Muscle of back (tissue), 3 donors: ENCODE measurements at regions not wholly inside any gene's neighbourhood (a gene's known extent, or its start where the extent isn't known, plus 50 kb on each side); places are given as distances from the start of the nearest gene placed in this dataset.
"Not testable (repeated sequence)": the region's sequence is repeated elsewhere in the genome, so short reads cannot be mapped to it uniquely, and the experiment has no call there.

ENCODE experiments used
- DNase-seq, 3 donors: peaks; one replicate each; pipeline versions ENCODE4 v3.0.0 to v3.0.0-alpha.2; 2013

- no peak for DNase-seq
Observed at GRCh38 chr4:57418133-57418532, 307.9 kb upstream of the IGFBP7 start.

DNA sequence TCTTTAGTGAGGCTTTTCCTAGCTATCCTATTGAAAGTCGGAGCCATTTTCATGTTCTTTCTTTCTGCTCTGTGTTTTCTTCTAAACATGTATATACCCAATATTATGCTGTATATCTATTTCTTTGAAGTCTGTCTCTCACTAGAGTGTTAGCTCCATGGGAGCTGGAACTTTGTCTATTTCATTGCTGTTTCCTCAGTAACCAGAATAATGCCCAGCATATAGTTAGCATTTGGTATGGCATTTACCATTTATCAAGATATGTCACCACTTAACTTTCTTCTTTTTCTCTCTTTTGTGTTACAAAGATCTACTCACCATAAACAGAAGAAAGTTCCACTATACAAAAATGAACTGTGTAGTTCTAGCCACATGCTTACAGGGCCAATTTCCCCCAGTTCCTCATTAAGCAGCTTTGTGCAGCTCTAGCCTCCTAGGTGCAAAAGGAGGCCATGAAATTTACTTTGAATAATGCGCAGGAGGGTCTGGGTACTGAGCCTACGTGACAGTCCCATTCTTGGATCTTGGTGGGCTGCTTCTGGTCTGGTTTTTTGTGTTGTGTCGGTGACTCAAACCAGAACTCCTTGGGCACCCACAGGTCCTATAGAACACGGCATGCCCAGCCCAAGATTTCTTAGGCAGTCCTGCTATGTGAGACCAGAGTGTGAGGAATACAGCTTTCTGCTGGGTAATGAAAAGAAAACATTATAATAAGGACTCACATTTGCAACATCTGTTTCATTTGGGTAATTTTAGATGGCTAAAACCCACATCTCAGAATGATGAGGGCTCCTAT lies 302.3 kb upstream of the IGFBP7 start:
- DNase-seq = no peak

GRCh38 chr4:57410331-57411052 lies 300.3 kb upstream of the IGFBP7 start:
- DNase-seq = peak in 1 of 3 donors; percentile 26

DNA sequence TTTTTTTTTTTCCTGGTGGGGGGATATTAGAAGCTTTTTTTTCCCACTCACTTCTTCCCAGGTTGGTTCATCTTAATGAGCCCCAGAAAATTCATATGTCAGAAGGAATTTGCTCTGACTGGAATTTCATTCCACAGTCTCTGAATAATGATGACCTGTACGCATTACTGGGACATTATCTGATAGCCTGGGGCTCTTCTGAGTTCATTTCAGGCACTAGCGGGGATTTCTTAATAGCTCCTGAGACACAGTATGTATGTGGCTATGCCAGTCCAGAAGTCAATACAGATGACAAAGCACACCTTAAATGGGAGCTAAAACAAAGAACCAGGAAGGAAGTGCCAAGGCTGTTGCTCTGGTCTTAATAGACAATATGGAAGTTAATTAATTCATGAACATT lies 295.2 kb upstream of the IGFBP7 start:
- no peak for DNase-seq

DNA sequence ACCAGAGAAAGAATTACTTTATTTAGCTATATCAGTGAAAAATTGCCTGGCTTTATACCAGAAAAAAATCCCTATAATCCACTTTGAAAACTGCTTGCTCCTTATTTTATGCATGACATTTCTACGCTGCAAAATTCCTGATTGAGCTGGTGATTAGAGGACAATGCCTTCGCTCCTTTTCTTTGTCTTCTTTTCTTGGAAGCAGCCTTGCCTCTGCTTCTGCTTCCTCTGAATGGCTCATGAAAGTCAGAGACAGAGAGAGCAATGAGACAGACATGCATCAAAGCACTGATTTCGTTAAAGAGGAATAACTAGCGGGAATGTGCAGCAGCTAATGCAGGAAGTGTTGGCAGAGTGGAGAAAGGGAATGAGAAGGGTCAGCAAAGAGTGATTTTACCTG lies 294.3 kb upstream of the IGFBP7 start:
- DNase-seq = no peak

DNA sequence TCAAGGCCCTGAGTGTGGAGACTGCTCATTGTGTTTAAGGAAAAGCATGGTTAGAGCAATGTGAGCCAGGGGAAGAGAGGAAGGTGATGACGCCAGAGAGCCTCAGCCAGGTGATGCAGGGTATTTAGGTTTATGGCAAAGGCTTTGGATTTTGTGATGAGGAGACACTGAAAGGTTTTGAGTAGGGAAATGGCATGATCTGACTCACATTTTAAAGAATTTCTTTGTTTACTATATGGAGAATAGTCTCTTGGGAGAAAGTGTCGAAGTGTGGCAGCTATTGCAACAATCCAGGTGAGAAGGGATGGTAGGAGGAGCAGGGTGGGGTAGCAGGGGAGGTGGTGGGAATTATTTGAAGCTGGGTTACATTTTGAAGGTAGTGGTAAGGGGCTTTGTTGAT lies 293.4 kb upstream of the IGFBP7 start:
- DNase-seq = no peak

- DNase-seq = no peak
Observed at GRCh38 chr4:57401586-57401985, 291.4 kb upstream of the IGFBP7 start.

DNA sequence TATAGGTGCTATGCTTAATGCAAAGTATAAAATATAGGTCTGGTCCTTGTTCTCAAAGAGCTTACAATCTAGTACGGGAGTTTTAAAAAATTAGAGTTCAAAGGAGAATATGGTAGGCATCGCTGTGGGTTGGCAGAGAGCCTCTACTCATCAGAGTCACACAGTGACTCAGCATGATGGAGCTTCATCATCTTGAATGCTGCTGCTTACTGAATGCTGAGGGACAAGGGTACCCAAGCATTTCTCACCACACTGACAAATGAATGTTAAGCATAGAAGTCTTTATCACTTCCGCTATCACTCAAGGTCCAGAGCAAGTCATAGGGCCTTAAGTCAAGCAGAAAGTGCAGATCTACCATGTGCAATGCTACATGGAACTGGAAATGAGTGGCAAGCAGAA lies 268.6 kb upstream of the IGFBP7 start:
- no peak for DNase-seq

- no peak for DNase-seq
Observed at GRCh38 chr4:57374866-57375595, 264.8 kb upstream of the IGFBP7 start.

GRCh38 chr4:57373991-57374390 lies 263.8 kb upstream of the IGFBP7 start:
- no peak for DNase-seq

GRCh38 chr4:57371671-57372070 lies 261.5 kb upstream of the IGFBP7 start:
- no peak for DNase-seq

DNA sequence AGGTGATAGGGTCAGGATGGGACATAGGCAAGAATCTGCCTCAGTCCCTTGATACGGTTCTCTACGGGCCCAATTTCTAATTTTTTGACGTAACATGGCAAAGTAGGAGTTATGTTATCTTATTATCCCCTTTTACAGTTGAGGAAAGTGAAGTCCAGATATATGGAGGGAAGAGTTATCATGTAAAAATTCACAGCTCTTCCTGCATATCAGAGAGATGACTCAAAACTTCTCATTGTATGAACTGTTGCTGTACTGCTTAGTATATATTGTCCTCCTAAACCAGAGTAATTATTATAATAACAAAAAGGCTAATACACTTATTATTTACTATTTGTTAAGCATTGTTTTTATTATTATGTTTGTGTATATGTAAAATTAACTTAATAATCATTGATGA lies 260.5 kb upstream of the IGFBP7 start:
- DNase-seq = no peak

DNA sequence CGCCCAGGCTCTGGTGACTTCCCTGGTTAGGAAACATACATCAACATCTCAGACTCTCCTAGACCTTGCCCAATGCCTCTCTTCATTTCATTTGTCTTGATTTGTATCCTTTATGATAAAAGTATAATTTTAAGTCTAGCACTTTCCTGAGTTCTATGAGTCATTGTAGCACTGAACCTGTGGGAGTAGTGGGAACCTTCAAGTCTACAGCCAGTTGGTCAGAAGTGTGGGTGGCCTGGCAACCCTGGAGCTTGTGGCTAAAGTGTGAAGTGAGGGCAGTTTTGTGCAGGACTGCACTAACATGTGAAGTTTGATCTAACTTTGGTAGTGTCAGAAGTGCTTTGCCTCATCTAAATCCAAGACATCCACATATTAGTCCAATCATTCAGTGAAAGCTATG lies 259.3 kb upstream of the IGFBP7 start:
- no peak for DNase-seq

- DNase-seq = no peak
Observed at GRCh38 chr4:57364255-57364654, 254.1 kb upstream of the IGFBP7 start.

GRCh38 chr4:57363346-57363745 lies 253.2 kb upstream of the IGFBP7 start:
- DNase-seq = peak in 2 of 3 donors; percentile 1 to 15

DNA sequence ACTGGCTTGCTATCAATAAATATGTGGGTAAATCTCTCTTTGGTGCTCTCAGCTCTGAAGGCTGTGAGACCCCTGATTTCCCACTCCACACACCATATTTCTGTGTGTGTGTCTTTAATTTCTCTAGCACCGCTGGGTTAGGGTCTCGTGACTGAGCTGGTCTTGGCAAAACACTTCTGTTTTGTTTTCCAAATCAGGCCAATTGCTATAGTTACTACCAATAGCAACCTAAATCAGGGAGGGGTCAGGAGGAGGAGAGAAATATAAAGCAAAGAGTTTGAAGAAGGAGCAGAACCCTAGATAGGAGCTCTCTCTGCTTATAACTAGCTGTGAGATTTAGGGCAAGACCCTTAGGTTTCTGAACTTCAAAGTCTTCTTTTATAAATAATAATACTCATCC lies 250.5 kb upstream of the IGFBP7 start:
- DNase-seq = no peak

GRCh38 chr4:57355101-57355665 lies 245.0 kb upstream of the IGFBP7 start:
- no peak for DNase-seq

DNA sequence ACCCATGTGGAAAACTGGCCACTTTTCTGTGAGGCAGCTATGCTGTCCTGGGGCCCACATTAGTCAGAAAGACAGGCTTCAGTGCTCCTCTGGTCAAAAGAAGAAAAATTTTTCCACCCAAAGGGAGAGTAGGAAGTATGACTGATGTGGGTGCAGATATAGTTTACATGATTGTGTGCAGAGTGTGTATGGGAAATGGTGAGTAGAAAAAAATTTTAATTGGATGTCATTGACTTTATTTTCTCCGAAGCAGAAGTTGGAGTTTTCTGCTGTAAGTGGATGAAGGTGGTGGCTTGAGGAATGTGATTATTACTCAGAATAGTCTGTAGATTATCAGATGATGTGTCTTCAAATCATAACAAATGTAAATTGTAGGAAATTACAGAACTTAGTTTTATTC lies 241.5 kb upstream of the IGFBP7 start:
- no peak for DNase-seq

DNA sequence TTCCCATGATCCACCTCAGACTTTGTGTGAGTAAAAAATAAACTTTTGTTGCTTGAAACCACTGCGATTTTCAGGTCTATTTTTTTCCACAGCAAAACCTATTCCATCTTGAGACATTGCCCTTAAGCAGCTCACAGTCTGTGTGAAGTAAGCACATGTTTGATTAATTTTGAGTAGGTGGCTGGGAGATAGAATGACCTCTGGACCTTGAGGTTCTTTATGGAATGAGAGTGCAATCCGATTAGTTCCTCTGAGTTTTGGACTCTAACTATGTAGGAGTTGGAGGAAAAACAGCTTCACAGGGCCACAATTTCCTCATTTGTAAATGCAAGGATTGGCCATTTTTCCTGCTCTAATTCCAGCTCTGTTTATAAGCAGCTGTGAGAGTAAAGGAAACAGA lies 234.1 kb upstream of the IGFBP7 start:
- DNase-seq = peak in 1 of 3 donors; percentile 11

GRCh38 chr4:57342411-57342810 lies 232.2 kb upstream of the IGFBP7 start:
- DNase-seq = no peak

DNA sequence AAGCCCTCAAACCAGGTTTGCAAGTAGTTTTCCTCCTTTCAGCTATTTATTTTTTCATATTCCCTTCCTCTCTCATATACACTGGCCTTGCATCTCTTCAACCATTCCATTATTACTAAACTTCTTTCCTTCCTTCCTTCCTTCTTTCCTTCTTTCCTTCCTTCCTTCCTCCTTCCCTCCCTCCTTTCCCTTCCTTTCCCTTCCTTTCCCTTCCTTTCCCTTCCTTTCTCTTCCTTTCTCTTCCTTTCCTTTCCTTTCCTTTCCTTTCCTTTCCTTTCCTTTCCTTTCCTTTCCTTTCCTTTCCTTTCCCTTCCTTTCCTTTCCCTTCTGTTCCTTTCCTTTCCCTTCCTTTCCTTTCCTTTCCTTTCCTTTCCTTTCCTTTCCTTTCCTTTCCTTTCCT lies 228.7 kb upstream of the IGFBP7 start:
- not testable (repeated sequence) for DNase-seq

- peak in 1 of 3 donors; percentile 40 for DNase-seq
Observed at GRCh38 chr4:57333684-57334083, 223.5 kb upstream of the IGFBP7 start.
